NT2/D1 (cell line): ENCODE measurements at regions not wholly inside any gene's neighbourhood (a gene's known extent, or its start where the extent isn't known, plus 50 kb on each side); places are given as distances from the start of the nearest gene placed in this dataset.
"Not testable (repeated sequence)": the region's sequence is repeated elsewhere in the genome, so short reads cannot be mapped to it uniquely, and the experiment has no call there.

Experiments
- SUZ12 ChIP-seq: IDR thresholded peaks from 2 replicates; pipeline ENCODE4 v1.6.1; 2011; ENCODE audit not compliant: insufficient read length, insufficient read depth; ENCODE audit errors: extremely low read depth
- YY1 ChIP-seq: IDR thresholded peaks from 2 replicates; pipeline ENCODE4 v1.6.1; 2011; ENCODE audit not compliant: insufficient read length, insufficient read depth
- ZNF274 ChIP-seq: IDR thresholded peaks from 2 replicates; pipeline ENCODE4 v1.6.1; 2011; ENCODE audit warnings: mild to moderate bottlenecking, low read depth, low read length

GRCh38 chr2:144724460-144724859 lies 204.5 kb upstream of the ZEB2 start:
- TF ChIP-seq SUZ12, YY1, ZNF274: not testable (repeated sequence)
